ENCODE measurements at regions not wholly inside any gene's neighbourhood (a gene's known extent, or its start where the extent isn't known, plus 50 kb on each side); places are given as distances from the start of the nearest gene placed in this dataset.
"Not testable (repeated sequence)": the region's sequence is repeated elsewhere in the genome, so short reads cannot be mapped to it uniquely, and the experiment has no call there.

GRCh38 chr13:21228738-21229137 is 52.3 kb downstream of the MRPL57 start:
- no peak for DNase-seq

GRCh38 chr13:21229241-21230024 is 53.0 kb downstream of the MRPL57 start:
- DNase-seq: no peak

- no peak for DNase-seq
Observed at GRCh38 chr13:21230516-21230915, 54.1 kb downstream of the MRPL57 start.

GRCh38 chr13:21231426-21231940 is 55.0 kb downstream of the MRPL57 start:
- no peak for DNase-seq

GRCh38 chr13:21232196-21232595 is 55.7 kb downstream of the MRPL57 start:
- no peak for DNase-seq

- DNase-seq: no peak
Observed at GRCh38 chr13:21232599-21232998, 56.1 kb downstream of the MRPL57 start.

GRCh38 chr13:21233086-21233485 is 56.6 kb downstream of the MRPL57 start:
- DNase-seq: no peak

GRCh38 chr13:21234526-21234925 is 58.1 kb downstream of the MRPL57 start:
- no peak for DNase-seq

GRCh38 chr13:21235174-21235573 is 58.7 kb downstream of the MRPL57 start:
- DNase-seq: no peak

- DNase-seq: no peak
Observed at GRCh38 chr13:21237081-21237480, 60.6 kb downstream of the MRPL57 start.

- DNase-seq: no peak
Observed at GRCh38 chr13:21238267-21238666, 61.8 kb downstream of the MRPL57 start.

- DNase-seq: no peak
Observed at GRCh38 chr13:21240586-21240985, 64.1 kb downstream of the MRPL57 start.

- DNase-seq: no peak
Observed at GRCh38 chr13:21242236-21242635, 65.8 kb downstream of the MRPL57 start.

GRCh38 chr13:21243045-21243897 is 66.8 kb downstream of the MRPL57 start:
- no peak for DNase-seq

GRCh38 chr13:21243898-21244184 is 67.4 kb downstream of the MRPL57 start:
- not testable (repeated sequence) for DNase-seq

- DNase-seq: no peak
Observed at GRCh38 chr13:21246761-21247452, 70.4 kb downstream of the MRPL57 start.

- no peak for DNase-seq
Observed at GRCh38 chr13:21256351-21256761, 79.9 kb downstream of the MRPL57 start.

- no peak for DNase-seq
Observed at GRCh38 chr13:21256891-21257290, 80.4 kb downstream of the MRPL57 start.

- no peak for DNase-seq
Observed at GRCh38 chr13:21259571-21260455, 83.4 kb downstream of the MRPL57 start.

- not testable (repeated sequence) for DNase-seq
Observed at GRCh38 chr13:21260561-21261290, 84.3 kb downstream of the MRPL57 start.

GRCh38 chr13:21261487-21262216 is 85.2 kb downstream of the MRPL57 start:
- DNase-seq: not testable (repeated sequence)

Data from activated CD8-positive, alpha-beta memory T cell treated with anti-CD3 and anti-CD28 coated beads for 24 hours (primary cell).